Left ventricle myocardium inferior (tissue), 1 donor: ENCODE measurements at regions not wholly inside any gene's neighbourhood (a gene's known extent, or its start where the extent isn't known, plus 50 kb on each side); places are given as distances from the start of the nearest gene placed in this dataset.

Experiments
- DNase-seq: peaks from one replicate; pipeline ENCODE4 v3.0.0-alpha.2; 2020
- H3K27ac ChIP-seq: fragments of 200-600 bp; replicated peaks from 2 replicates; pipeline ENCODE4 v1.8.0; 2021
- H3K27me3 ChIP-seq: fragments of 200-600 bp; 2 replicates; pipeline ENCODE4 v1.8.0; 2021; ENCODE audit warnings: low read depth
- H3K36me3 ChIP-seq: fragments of 200-600 bp; 2 replicates; pipeline ENCODE4 v1.8.0; 2021
- H3K4me1 ChIP-seq: fragments of 200-600 bp; 2 replicates; pipeline ENCODE4 v1.8.0; 2021
- H3K4me3 ChIP-seq: fragments of 200-600 bp; 2 replicates; pipeline ENCODE4 v1.8.0; 2021; ENCODE audit warnings: mild to moderate bottlenecking, moderate library complexity
- H3K9me3 ChIP-seq: fragments of 200-600 bp; replicated peaks from 2 replicates; pipeline ENCODE4 v1.8.0; 2021
- intact Hi-C: fragments of 100-400 bp; cut with micrococcal nuclease; formaldehyde crosslinking; loops from one replicate; pipeline ENCODE4 v1.11.0; 2022
- TF ChIP-seq, protein P1 (sequence below): fragments of 200-600 bp; IDR thresholded peaks from 2 replicates; pipeline ENCODE4 v1.8.0; 2021; ENCODE audit warnings: antibody characterized with exemption, mild to moderate bottlenecking, borderline replicate concordance
- donor health status: DM: no; HTN: yes; CAD: no; lungs with severe emphysema.

GRCh38 chr3:103937094-103937493, 1429.6 kb upstream of the ALCAM start:
- H3K4me3 ChIP-seq, result no peak overlapping the region
- H3K36me3 ChIP-seq, result no peaks in the 10 kb centered on the region
- TF ChIP-seq, protein P1, sequence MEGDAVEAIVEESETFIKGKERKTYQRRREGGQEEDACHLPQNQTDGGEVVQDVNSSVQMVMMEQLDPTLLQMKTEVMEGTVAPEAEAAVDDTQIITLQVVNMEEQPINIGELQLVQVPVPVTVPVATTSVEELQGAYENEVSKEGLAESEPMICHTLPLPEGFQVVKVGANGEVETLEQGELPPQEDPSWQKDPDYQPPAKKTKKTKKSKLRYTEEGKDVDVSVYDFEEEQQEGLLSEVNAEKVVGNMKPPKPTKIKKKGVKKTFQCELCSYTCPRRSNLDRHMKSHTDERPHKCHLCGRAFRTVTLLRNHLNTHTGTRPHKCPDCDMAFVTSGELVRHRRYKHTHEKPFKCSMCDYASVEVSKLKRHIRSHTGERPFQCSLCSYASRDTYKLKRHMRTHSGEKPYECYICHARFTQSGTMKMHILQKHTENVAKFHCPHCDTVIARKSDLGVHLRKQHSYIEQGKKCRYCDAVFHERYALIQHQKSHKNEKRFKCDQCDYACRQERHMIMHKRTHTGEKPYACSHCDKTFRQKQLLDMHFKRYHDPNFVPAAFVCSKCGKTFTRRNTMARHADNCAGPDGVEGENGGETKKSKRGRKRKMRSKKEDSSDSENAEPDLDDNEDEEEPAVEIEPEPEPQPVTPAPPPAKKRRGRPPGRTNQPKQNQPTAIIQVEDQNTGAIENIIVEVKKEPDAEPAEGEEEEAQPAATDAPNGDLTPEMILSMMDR, result no peak
- no peak overlapping the region for H3K27ac ChIP-seq
- intact Hi-C loops, result no loop called here
- no peaks in the 10 kb centered on the region for H3K27me3 ChIP-seq
- no peaks in the 10 kb centered on the region for H3K4me1 ChIP-seq
- H3K9me3 ChIP-seq, result peaks cover 24% of the 10 kb centered on the region
- DNase-seq, result no peak

DNA sequence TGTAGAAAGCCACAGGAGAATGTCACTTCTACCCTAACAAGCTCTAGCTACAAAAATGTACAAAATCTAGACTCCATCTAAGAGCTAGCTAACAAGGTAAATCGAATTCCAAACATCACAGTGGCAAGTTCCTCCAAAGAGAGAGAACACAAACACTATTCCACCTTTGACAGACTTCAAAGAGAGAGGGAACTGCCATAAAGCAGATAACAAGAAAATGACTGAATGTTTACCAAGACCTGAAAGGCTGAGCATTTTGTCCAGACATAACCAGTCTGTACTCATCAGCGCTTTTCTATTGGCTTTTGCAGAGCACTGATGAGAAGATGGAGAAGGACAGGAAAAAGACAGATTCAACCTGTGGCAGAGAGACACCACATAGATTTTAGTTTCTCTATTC, 1419.6 kb upstream of the ALCAM start:
- TF ChIP-seq, protein P1, result no peak
- Histone ChIP-seq H3K4me3 (no peak overlapping the region), H3K4me1 (no peaks in the 10 kb centered on the region), H3K9me3 (no peaks in the 10 kb centered on the region), H3K27ac (no peak overlapping the region), H3K36me3 (no peaks in the 10 kb centered on the region), H3K27me3 (no peaks in the 10 kb centered on the region)
- DNase-seq, result no peak
- intact Hi-C loops, result no loop called here

GRCh38 chr3:103949693-103950092, 1417.0 kb upstream of the ALCAM start:
- Histone ChIP-seq H3K36me3 (no peaks in the 10 kb centered on the region), H3K9me3 (no peaks in the 10 kb centered on the region), H3K27ac (no peak overlapping the region), H3K4me3 (no peak overlapping the region), H3K4me1 (no peaks in the 10 kb centered on the region), H3K27me3 (no peaks in the 10 kb centered on the region)
- DNase-seq, result no peak
- TF ChIP-seq, protein P1, result no peak
- intact Hi-C loops, result no loop called here

DNA sequence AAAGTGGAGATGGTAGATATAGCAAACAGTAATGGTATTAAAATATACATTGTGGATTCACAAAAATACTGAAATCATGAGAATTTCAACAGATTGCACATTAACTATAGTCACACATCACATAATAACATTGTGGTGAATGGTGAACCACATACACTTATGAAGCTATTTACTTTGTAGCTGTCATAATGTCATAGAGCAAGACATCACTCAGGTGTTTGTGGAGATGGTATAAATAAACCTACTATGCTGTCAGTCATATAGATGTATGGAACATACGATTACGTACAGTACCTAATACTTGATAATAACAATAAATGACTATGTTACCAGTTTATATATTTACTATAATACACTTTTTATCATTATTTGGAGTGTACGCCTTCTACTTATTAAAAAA, 1416.0 kb upstream of the ALCAM start:
- DNase-seq, result no peak
- no peaks in the 10 kb centered on the region for H3K9me3 ChIP-seq
- intact Hi-C loops, result no loop called here
- TF ChIP-seq, protein P1, result no peak
- H3K4me1 ChIP-seq, result no peaks in the 10 kb centered on the region
- no peaks in the 10 kb centered on the region for H3K27me3 ChIP-seq
- H3K27ac ChIP-seq, result no peak overlapping the region
- H3K4me3 ChIP-seq, result no peak overlapping the region
- no peaks in the 10 kb centered on the region for H3K36me3 ChIP-seq

DNA sequence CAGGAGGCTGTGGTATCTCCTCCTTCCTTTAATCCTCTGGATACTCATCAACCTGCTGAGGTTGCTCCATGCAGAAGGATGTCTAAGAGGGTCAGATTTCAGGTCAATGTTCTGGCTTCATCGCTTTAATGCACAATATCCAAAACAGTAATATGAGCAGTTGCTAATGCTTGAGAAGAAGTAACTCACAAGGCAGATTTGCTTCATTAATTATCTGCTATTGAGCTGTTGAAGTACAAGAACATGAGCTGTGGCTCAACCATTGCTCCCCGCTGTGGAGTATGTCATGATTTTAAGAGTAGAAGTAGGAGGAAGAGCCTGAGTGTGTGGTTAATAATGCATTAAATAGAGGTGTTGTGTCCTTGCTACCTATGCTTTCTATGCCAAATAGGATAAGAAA, 1412.9 kb upstream of the ALCAM start:
- no peak overlapping the region for H3K27ac ChIP-seq
- no peaks in the 10 kb centered on the region for H3K9me3 ChIP-seq
- no peaks in the 10 kb centered on the region for H3K4me1 ChIP-seq
- H3K27me3 ChIP-seq, result no peaks in the 10 kb centered on the region
- no peak overlapping the region for H3K4me3 ChIP-seq
- TF ChIP-seq, protein P1, result no peak
- intact Hi-C loops, result no loop called here
- no peaks in the 10 kb centered on the region for H3K36me3 ChIP-seq
- DNase-seq, result no peak

DNA sequence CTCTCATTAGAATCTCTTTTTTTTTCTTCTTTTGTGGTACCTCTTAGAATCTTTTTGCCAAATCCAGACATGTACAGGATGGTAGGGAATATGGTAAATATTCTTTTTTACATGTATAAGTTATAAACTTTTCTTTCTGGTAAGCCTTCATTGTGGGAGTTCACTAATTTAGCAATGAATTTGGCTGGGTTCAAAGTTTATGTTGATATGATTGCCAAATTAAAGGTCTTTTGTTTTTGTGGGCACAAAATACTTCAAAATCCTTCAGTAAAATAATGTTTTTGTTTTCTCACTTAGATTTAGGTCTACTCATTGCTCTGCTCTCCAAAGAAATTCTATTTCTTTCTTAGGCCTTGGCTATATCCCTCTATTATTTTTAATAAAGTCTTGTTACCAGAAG, 1405.9 kb upstream of the ALCAM start:
- TF ChIP-seq, protein P1, result no peak
- H3K4me3 ChIP-seq, result no peak overlapping the region
- H3K4me1 ChIP-seq, result no peaks in the 10 kb centered on the region
- no peaks in the 10 kb centered on the region for H3K9me3 ChIP-seq
- H3K27me3 ChIP-seq, result no peaks in the 10 kb centered on the region
- intact Hi-C loops, result no loop called here
- DNase-seq, result no peak
- no peaks in the 10 kb centered on the region for H3K36me3 ChIP-seq
- H3K27ac ChIP-seq, result no peak overlapping the region
